IPS DF 19.7 (cell line): ENCODE measurements at regions not wholly inside any gene's neighbourhood (a gene's known extent, or its start where the extent isn't known, plus 50 kb on each side); places are given as distances from the start of the nearest gene placed in this dataset.
"Not testable (repeated sequence)": the region's sequence is repeated elsewhere in the genome, so short reads cannot be mapped to it uniquely, and the experiment has no call there.

Experiments
- DNase-seq: peaks from one replicate; pipeline ENCODE4 v3.0.0-alpha.2; 2013; ENCODE audit warnings: low read depth, low spot score

GRCh38 chr12:17239874-17240273, 633.9 kb upstream of the LMO3 start:
- no peak for DNase-seq

GRCh38 chr12:17235996-17236395, 630.0 kb upstream of the LMO3 start:
- peak; percentile 17 for DNase-seq

DNA sequence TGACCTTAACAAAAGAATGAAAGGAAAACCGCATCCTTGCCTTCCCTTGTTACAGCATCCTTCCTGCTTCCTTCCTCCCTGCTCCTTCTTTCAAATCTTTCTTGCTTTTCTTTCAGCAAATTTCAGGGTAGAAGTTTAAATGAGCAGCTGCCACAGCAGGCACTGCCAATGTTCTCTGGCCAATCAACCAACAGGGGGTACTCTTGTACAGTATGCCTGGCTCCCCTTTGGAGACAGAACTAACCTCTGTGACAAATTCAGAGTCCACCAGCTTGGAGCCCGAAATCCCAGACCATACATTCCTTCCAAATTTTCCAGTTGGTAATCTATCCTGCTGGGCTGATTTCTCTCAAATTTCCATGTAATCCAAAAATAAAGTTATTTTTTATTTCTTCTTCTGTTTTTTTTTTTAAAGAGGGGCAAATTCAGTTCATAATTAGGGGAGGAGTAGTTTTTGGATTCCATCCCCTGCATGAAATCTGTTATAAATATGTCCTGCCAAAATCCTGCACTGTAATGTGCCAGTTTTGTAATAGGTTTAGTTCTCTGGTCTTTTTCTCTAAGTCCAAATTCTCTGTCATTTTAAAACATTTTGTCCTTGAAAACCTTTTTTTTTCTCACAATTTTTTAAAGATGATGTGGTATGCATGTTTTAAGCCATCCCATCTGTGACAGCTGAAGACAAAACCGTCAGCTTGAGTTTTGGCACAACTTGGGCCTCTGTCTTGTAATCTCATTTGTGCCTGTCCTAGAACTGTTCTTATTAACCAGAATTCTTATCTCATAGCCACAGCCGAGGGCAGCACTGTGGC, 610.0 kb upstream of the LMO3 start:
- no peak for DNase-seq

DNA sequence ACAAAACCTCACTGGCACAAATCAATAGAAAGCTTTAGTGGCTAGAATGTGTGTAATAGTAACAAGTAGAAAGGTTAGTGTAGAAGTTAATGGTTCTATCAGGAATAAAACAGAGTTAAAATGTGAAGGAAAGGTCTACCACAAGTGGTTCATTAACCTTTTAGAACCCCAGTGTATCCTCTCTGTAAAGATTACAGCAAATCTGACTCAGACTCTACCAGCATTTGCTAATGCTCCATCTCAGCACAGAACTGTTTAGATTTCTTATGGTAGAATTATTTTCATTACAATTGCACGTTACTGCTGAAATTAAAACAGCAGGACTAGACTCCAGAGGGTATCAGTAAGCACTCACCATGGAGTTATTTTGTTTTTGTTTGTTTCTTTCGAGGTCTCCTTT, 609.0 kb upstream of the LMO3 start:
- DNase-seq, result no peak

DNA sequence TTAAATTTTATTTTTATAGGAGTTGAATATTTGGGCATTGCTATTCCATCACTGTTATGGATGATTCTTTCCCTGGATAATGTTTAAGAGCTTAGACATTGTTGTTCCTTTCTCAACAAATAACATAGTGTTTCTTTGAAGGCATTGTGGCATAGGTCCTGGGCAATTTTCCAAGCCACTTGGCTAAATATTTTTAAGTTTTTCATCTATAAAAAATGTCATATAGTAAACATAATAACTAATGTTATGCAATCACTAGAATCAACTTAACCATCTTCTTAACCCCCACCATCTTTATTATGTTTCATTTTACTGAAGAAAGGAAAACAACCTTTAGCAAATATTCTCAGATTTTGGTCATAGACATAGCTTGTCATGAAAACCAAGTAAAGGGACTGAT, 600.6 kb upstream of the LMO3 start:
- no peak for DNase-seq

GRCh38 chr12:17204289-17205054, 598.5 kb upstream of the LMO3 start:
- no peak for DNase-seq

DNA sequence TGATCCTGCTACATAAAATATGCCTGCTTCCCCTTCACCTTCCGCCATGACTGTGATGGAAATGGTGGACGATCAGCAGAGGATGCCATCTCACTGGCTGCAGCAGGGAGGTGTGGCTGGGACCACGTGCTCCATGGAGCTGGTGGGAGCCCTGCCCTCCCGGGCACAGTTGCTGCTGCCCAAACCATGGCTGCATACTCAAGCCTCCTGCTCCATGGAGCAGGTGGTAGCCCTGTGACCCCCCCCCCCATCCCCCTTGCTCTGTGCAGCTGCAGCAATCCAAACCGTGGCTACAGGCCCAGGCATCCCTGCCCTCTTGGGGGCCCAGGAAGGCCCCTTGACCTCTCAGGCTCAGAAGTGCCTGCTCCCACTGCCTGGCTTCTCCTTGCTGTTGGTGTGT, 597.5 kb upstream of the LMO3 start:
- DNase-seq, result no peak

- DNase-seq, result no peak
Measured at GRCh38 chr12:17197971-17198370, 592.0 kb upstream of the LMO3 start.

DNA sequence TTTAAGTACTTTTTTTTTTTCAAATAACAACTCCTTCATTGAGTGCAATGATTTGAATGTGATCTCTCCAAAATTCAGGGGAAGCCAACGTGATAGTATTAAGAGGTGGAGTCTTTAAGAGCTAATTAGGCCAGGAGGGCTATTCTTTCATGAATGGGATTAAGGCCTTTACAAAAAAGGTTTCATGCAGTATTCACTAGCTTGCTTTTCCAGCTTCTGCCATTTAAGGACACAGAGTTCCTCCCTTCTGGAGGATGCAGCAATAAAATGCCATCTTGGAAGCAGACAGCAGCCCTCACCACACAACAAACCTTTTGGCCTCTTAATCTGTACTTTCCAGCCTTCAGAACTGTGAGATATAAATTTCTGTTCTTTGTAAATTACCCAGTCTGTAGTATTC, 586.8 kb upstream of the LMO3 start:
- no peak for DNase-seq

DNA sequence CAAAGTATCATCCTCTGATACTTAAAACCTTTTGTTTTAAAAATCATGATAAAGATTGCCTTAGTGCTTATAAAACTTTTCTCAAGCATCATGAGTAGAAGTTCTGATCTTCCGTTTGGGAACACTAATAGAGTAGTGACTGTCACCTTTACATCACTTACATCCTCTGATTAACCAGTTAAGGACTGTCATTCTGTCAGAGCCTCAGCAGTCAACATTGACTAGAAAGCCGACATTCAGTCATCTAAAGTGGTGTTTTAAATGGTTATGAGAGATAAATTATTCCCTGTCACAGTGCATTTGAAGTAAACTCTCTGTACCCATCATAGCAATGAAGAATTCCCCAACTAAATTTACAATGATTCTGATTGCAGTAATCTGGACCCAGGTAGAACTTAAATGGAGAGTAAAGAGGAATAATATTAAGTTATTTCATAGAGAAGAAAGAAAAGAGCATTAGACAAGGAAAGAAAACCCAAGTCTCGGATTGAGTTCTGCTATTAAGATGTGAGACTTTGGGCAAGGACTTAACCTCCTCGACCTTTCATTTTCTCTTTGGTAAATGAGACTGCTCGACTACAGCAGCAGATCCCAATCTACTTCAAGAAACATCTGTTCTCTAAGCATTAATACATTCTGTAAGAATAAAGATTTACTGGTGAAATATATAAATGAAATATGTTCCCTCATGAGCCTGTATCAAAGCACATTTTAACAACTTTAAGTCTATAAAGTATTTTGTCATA, 563.9 kb upstream of the LMO3 start:
- DNase-seq, result no peak

GRCh38 chr12:17159506-17160300, 553.7 kb upstream of the LMO3 start:
- no peak for DNase-seq

GRCh38 chr12:17158201-17158600, 552.2 kb upstream of the LMO3 start:
- no peak for DNase-seq

DNA sequence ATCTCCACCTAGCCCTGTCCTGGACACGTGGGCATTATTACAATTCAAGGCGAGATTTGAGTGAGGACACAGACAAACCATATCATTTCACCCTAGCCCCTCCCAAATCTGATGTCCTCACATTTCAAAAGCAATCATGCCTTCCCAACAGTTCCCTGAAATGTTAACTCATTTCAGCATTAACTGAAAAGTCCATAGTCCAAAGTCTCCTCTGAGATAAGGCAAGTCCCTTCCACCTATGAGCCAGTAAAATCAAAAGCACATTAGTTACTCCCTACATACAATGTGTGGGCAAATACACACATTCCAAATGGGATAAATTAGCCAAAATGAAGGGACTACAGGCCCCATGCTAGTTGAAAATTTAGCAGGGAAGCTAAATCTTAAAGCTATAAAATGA, 546.0 kb upstream of the LMO3 start:
- DNase-seq, result no peak

DNA sequence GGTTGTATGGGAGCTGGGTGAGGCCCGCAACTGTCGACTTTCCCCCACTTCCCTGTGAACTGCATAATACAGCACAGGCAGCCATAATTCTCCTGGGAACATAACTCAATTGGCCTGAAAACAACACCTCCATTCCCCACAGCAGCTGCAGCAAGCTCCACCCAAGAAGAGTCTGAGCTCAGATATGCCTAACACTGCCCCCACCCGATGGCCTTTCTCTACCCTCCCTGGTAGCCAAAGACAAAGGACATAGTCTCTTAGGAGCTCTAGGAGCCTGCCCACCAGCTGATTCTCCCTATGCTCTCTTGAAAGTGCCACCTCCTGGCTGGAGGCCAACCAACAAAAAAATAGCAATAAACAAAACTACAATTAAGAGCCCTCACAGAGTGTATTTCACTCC, 542.7 kb upstream of the LMO3 start:
- DNase-seq, result no peak

GRCh38 chr12:17142856-17143255, 536.9 kb upstream of the LMO3 start:
- no peak for DNase-seq

DNA sequence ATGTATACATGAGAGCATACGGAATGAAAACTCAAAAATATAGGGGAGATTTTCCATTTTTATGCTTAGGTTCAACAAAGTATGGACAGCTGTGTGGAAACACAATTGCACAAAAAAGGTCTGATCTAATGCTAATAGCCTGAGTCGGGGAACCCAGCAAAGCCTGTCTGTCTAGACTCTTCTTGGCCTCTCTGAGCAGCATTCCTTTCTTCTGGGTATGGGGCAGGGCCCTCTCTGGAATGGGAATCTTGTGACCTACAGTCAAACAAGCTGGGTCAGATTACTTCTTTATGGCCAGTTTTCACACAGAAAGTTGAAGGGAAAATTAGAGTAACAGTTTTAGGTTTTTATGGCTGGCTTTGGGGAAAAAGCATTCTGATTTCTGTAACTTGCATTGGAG, 534.0 kb upstream of the LMO3 start:
- no peak for DNase-seq

- no peak for DNase-seq
Measured at GRCh38 chr12:17137396-17137795, 531.4 kb upstream of the LMO3 start.

- DNase-seq, result no peak
Measured at GRCh38 chr12:17134315-17134714, 528.4 kb upstream of the LMO3 start.

DNA sequence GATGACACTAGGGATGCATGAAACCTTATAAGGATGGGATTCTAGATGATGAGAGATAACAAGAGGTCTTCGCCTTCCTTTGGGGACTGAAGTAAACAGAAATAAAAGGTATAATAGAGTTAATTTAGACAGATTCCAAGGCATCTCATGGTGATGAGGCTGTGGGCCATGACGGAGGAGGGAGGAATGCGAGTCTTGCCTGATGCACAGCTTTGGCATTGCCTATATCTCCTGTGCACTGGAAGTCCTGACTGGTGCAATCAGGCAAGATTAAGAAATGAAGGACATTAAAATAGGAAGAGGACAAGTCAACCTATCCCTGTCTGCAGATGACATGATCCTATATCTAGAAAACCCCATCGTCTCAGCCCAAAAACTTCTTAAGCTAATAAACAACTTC, 526.4 kb upstream of the LMO3 start:
- DNase-seq, result no peak

DNA sequence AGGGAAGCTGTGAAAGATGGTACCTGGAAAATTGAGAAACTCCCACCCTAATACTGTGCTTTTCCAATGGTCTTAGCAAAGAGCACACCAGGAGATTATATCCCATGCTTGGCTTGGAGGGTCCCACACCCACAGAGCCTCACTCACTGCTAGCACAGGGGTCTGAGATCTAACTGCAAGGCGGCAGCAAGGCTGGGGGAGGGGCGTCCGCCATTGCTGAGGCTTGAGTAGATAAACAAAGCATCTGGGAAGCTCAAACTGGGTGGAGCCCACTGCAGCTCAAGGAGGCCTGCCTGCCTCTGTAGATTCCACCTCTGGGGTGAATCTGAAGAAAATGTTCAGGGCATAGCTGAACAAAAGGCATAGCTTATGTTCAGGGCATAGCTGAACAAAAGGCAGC, 510.6 kb upstream of the LMO3 start:
- not testable (repeated sequence) for DNase-seq

GRCh38 chr12:17110316-17110715, 504.4 kb upstream of the LMO3 start:
- DNase-seq, result no peak
